ENCODE measurements at regions not wholly inside any gene's neighbourhood (a gene's known extent, or its start where the extent isn't known, plus 50 kb on each side); places are given as distances from the start of the nearest gene placed in this dataset.
"Not testable (repeated sequence)": the region's sequence is repeated elsewhere in the genome, so short reads cannot be mapped to it uniquely, and the experiment has no call there.

GRCh38 chr1:61028136-61028535, 54.2 kb upstream of the NFIA start:
- H3K4me3 ChIP-seq (ENCODE audit: low read depth in 1 of 2, low read length in 2 of 2) = no peak overlapping the region
- WGBS, 2 donors = 84 to 94% methylated on average over 4 of the region's 4 CpGs
- no peaks in the 10 kb centered on the region for H3K9me3 ChIP-seq (ENCODE audit: control insufficient read depth in 2 of 2, insufficient read depth in 1 of 2, low read depth in 1 of 2, low read length in 1 of 2)
- no peaks in the 10 kb centered on the region for H3K36me3 ChIP-seq (ENCODE audit: control insufficient read depth in 2 of 2, insufficient read depth in 2 of 2, low read length in 1 of 2)
- no peak overlapping the region for H3K27ac ChIP-seq (ENCODE audit: low read depth in 2 of 2, low read length in 1 of 2)
- no peaks in the 10 kb centered on the region for H3K4me1 ChIP-seq (ENCODE audit: control insufficient read depth in 2 of 2, insufficient read depth in 2 of 2, low read length in 1 of 2)
- no peaks in the 10 kb centered on the region for H3K27me3 ChIP-seq (ENCODE audit: control insufficient read depth in 1 of 2, insufficient read depth in 2 of 2, low read length in 2 of 2)

GRCh38 chr1:61018068-61018467, 64.3 kb upstream of the NFIA start:
- not testable (repeated sequence) for H3K27me3 ChIP-seq (ENCODE audit: control insufficient read depth in 1 of 2, insufficient read depth in 2 of 2, low read length in 2 of 2); H3K4me3 ChIP-seq (ENCODE audit: low read depth in 1 of 2, low read length in 2 of 2); H3K4me1 ChIP-seq (ENCODE audit: control insufficient read depth in 2 of 2, insufficient read depth in 2 of 2, low read length in 1 of 2); H3K9me3 ChIP-seq (ENCODE audit: control insufficient read depth in 2 of 2, insufficient read depth in 1 of 2, low read depth in 1 of 2, low read length in 1 of 2); H3K36me3 ChIP-seq (ENCODE audit: control insufficient read depth in 2 of 2, insufficient read depth in 2 of 2, low read length in 1 of 2); H3K27ac ChIP-seq (ENCODE audit: low read depth in 2 of 2, low read length in 1 of 2)
- WGBS, 2 donors = 73 to 80% methylated on average over 7 of the region's 7 CpGs

GRCh38 chr1:61017651-61018050, 64.7 kb upstream of the NFIA start:
- no peak overlapping the region for H3K4me3 ChIP-seq (ENCODE audit: low read depth in 1 of 2, low read length in 2 of 2)
- no peaks in the 10 kb centered on the region for H3K36me3 ChIP-seq (ENCODE audit: control insufficient read depth in 2 of 2, insufficient read depth in 2 of 2, low read length in 1 of 2)
- H3K4me1 ChIP-seq (ENCODE audit: control insufficient read depth in 2 of 2, insufficient read depth in 2 of 2, low read length in 1 of 2) = no peaks in the 10 kb centered on the region
- H3K27me3 ChIP-seq (ENCODE audit: control insufficient read depth in 1 of 2, insufficient read depth in 2 of 2, low read length in 2 of 2) = no peaks in the 10 kb centered on the region
- H3K27ac ChIP-seq (ENCODE audit: low read depth in 2 of 2, low read length in 1 of 2) = no peak overlapping the region
- 80 to 85% methylated on average over 1 of the region's 1 CpG for WGBS, 2 donors
- no peaks in the 10 kb centered on the region for H3K9me3 ChIP-seq (ENCODE audit: control insufficient read depth in 2 of 2, insufficient read depth in 1 of 2, low read depth in 1 of 2, low read length in 1 of 2)

GRCh38 chr1:61013946-61014667, 68.3 kb upstream of the NFIA start:
- Histone ChIP-seq H3K4me1 (ENCODE audit: control insufficient read depth in 2 of 2, insufficient read depth in 2 of 2, low read length in 1 of 2) (no peaks in the 10 kb centered on the region), H3K9me3 (ENCODE audit: control insufficient read depth in 2 of 2, insufficient read depth in 1 of 2, low read depth in 1 of 2, low read length in 1 of 2) (no peaks in the 10 kb centered on the region), H3K4me3 (ENCODE audit: low read depth in 1 of 2, low read length in 2 of 2) (no peak overlapping the region), H3K27ac (ENCODE audit: low read depth in 2 of 2, low read length in 1 of 2) (no peak overlapping the region), H3K27me3 (ENCODE audit: control insufficient read depth in 1 of 2, insufficient read depth in 2 of 2, low read length in 2 of 2) (no peaks in the 10 kb centered on the region), H3K36me3 (ENCODE audit: control insufficient read depth in 2 of 2, insufficient read depth in 2 of 2, low read length in 1 of 2) (no peaks in the 10 kb centered on the region)
- 52 to 56% methylated on average over 4 of the region's 4 CpGs for WGBS, 2 donors

GRCh38 chr1:61013189-61013945, 69.0 kb upstream of the NFIA start:
- no peaks in the 10 kb centered on the region for H3K4me1 ChIP-seq (ENCODE audit: control insufficient read depth in 2 of 2, insufficient read depth in 2 of 2, low read length in 1 of 2)
- H3K4me3 ChIP-seq (ENCODE audit: low read depth in 1 of 2, low read length in 2 of 2) = no peak overlapping the region
- no peaks in the 10 kb centered on the region for H3K27me3 ChIP-seq (ENCODE audit: control insufficient read depth in 1 of 2, insufficient read depth in 2 of 2, low read length in 2 of 2)
- no peak overlapping the region for H3K27ac ChIP-seq (ENCODE audit: low read depth in 2 of 2, low read length in 1 of 2)
- WGBS, 2 donors = 69 to 79% methylated on average over 4 of the region's 4 CpGs
- no peaks in the 10 kb centered on the region for H3K9me3 ChIP-seq (ENCODE audit: control insufficient read depth in 2 of 2, insufficient read depth in 1 of 2, low read depth in 1 of 2, low read length in 1 of 2)
- H3K36me3 ChIP-seq (ENCODE audit: control insufficient read depth in 2 of 2, insufficient read depth in 2 of 2, low read length in 1 of 2) = no peaks in the 10 kb centered on the region

- WGBS, 2 donors = 61 to 68% methylated on average over 2 of the region's 2 CpGs
- Histone ChIP-seq H3K27ac (ENCODE audit: low read depth in 2 of 2, low read length in 1 of 2) (no peak overlapping the region), H3K36me3 (ENCODE audit: control insufficient read depth in 2 of 2, insufficient read depth in 2 of 2, low read length in 1 of 2) (no peaks in the 10 kb centered on the region), H3K4me3 (ENCODE audit: low read depth in 1 of 2, low read length in 2 of 2) (no peak overlapping the region), H3K27me3 (ENCODE audit: control insufficient read depth in 1 of 2, insufficient read depth in 2 of 2, low read length in 2 of 2) (no peaks in the 10 kb centered on the region), H3K9me3 (ENCODE audit: control insufficient read depth in 2 of 2, insufficient read depth in 1 of 2, low read depth in 1 of 2, low read length in 1 of 2) (no peaks in the 10 kb centered on the region), H3K4me1 (ENCODE audit: control insufficient read depth in 2 of 2, insufficient read depth in 2 of 2, low read length in 1 of 2) (no peaks in the 10 kb centered on the region)
Measured at GRCh38 chr1:61012341-61012761, 70.0 kb upstream of the NFIA start.

GRCh38 chr1:61011561-61012263, 70.6 kb upstream of the NFIA start:
- Histone ChIP-seq H3K27me3 (ENCODE audit: control insufficient read depth in 1 of 2, insufficient read depth in 2 of 2, low read length in 2 of 2) (no peaks in the 10 kb centered on the region), H3K9me3 (ENCODE audit: control insufficient read depth in 2 of 2, insufficient read depth in 1 of 2, low read depth in 1 of 2, low read length in 1 of 2) (no peaks in the 10 kb centered on the region), H3K4me1 (ENCODE audit: control insufficient read depth in 2 of 2, insufficient read depth in 2 of 2, low read length in 1 of 2) (no peaks in the 10 kb centered on the region), H3K27ac (ENCODE audit: low read depth in 2 of 2, low read length in 1 of 2) (no peak overlapping the region), H3K4me3 (ENCODE audit: low read depth in 1 of 2, low read length in 2 of 2) (no peak overlapping the region), H3K36me3 (ENCODE audit: control insufficient read depth in 2 of 2, insufficient read depth in 2 of 2, low read length in 1 of 2) (no peaks in the 10 kb centered on the region)
- 75 to 76% methylated on average over 11 of the region's 11 CpGs for WGBS, 2 donors

GRCh38 chr1:61007534-61008364, 74.6 kb upstream of the NFIA start:
- Histone ChIP-seq H3K4me3 (ENCODE audit: low read depth in 1 of 2, low read length in 2 of 2) (no peak overlapping the region), H3K9me3 (ENCODE audit: control insufficient read depth in 2 of 2, insufficient read depth in 1 of 2, low read depth in 1 of 2, low read length in 1 of 2) (no peaks in the 10 kb centered on the region), H3K4me1 (ENCODE audit: control insufficient read depth in 2 of 2, insufficient read depth in 2 of 2, low read length in 1 of 2) (peaks cover 0 to 3% of the 10 kb centered on the region in 2 donors), H3K27me3 (ENCODE audit: control insufficient read depth in 1 of 2, insufficient read depth in 2 of 2, low read length in 2 of 2) (no peaks in the 10 kb centered on the region), H3K36me3 (ENCODE audit: control insufficient read depth in 2 of 2, insufficient read depth in 2 of 2, low read length in 1 of 2) (no peaks in the 10 kb centered on the region), H3K27ac (ENCODE audit: low read depth in 2 of 2, low read length in 1 of 2) (no peak overlapping the region)
- WGBS, 2 donors = 80 to 88% methylated on average over 5 of the region's 5 CpGs
